ENCODE measurements at regions not wholly inside any gene's neighbourhood (a gene's known extent, or its start where the extent isn't known, plus 50 kb on each side); places are given as distances from the start of the nearest gene placed in this dataset.

DNA sequence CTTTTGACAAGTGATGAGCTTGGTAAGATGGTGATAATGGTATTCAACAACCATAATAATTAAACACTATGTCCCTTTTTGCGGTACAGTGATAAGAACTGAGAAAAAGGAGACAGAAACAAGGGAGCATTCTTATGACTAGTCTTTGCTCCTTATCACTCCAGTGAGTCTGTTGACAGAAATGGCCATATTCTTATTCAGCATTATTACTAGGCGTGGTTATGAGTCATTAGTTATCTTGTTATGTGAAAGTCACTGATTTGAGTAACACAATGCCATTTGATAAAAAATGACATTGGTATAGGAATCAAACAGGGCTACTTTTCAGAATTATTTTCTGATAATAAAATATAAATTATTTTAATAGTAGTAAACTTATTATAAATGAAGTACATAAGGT lies 193.5 kb downstream of the C3orf38 start:
- H3K36me3 Mint-ChIP-seq (ENCODE audit: low read depth): no peaks in the 10 kb centered on the region
- no peaks in the 10 kb centered on the region for H3K27me3 Mint-ChIP-seq (ENCODE audit: low read depth)
- TF ChIP-seq, protein P1, sequence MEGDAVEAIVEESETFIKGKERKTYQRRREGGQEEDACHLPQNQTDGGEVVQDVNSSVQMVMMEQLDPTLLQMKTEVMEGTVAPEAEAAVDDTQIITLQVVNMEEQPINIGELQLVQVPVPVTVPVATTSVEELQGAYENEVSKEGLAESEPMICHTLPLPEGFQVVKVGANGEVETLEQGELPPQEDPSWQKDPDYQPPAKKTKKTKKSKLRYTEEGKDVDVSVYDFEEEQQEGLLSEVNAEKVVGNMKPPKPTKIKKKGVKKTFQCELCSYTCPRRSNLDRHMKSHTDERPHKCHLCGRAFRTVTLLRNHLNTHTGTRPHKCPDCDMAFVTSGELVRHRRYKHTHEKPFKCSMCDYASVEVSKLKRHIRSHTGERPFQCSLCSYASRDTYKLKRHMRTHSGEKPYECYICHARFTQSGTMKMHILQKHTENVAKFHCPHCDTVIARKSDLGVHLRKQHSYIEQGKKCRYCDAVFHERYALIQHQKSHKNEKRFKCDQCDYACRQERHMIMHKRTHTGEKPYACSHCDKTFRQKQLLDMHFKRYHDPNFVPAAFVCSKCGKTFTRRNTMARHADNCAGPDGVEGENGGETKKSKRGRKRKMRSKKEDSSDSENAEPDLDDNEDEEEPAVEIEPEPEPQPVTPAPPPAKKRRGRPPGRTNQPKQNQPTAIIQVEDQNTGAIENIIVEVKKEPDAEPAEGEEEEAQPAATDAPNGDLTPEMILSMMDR (IDR thresholded peaks at IDR 0.05; ENCODE audit: unreplicated experiment in 3 of 3): no peak
- no peaks in the 10 kb centered on the region for H3K4me1 Mint-ChIP-seq
- H3K27ac Mint-ChIP-seq: no peak overlapping the region
- no peak overlapping the region for H3K4me3 Mint-ChIP-seq
- H3K9me3 Mint-ChIP-seq: peaks cover 3% of the 10 kb centered on the region

DNA sequence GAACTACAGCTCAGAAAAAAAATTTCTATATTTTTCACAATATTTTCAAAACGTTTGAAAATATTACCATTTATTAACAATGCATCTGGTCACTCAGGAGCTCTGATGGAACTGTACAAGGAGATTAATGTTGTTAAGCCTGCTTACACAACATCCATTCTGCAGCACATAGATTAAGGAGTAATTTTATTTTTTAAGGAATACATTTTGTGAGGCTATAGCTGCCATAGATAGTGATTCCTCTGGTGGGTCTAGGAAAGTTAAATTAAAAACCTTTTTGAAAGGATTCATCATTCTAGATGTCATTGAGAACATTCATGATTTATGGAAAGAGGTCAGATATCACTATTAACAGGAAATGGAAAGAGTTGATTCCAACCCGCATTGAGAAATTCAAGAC lies 196.9 kb downstream of the C3orf38 start:
- H3K27ac Mint-ChIP-seq: no peak overlapping the region
- H3K4me3 Mint-ChIP-seq: no peak overlapping the region
- H3K27me3 Mint-ChIP-seq (ENCODE audit: low read depth): no peaks in the 10 kb centered on the region
- H3K9me3 Mint-ChIP-seq: peaks cover 3% of the 10 kb centered on the region
- TF ChIP-seq, protein P1 (IDR thresholded peaks at IDR 0.05; ENCODE audit: unreplicated experiment in 3 of 3): no peak
- H3K36me3 Mint-ChIP-seq (ENCODE audit: low read depth): no peaks in the 10 kb centered on the region
- no peaks in the 10 kb centered on the region for H3K4me1 Mint-ChIP-seq

DNA sequence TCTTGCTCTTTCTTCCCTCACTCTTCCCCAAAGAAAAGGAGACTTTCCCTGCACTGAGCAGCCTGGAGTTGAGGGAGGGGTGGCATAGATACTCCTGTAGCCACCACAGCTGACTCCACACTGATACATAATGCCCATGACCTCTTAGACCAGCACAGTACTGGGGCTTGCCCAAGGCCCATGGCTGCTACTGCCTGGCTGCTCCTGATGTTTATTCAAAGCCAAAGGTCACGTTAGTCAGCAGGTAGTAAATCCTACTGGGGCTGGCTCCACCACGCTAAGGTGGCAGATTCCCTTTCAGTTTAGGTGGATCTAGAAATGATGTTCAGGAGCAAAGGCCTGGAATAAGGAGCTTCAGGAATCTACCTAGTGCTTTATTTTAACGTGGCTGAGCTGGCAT lies 212.7 kb downstream of the C3orf38 start:
- TF ChIP-seq, protein P1 (IDR thresholded peaks at IDR 0.05; ENCODE audit: unreplicated experiment in 3 of 3): no peak
- H3K9me3 Mint-ChIP-seq: peaks cover 25% of the 10 kb centered on the region
- H3K4me3 Mint-ChIP-seq: no peak overlapping the region
- peaks cover 7% of the 10 kb centered on the region for H3K4me1 Mint-ChIP-seq
- H3K36me3 Mint-ChIP-seq (ENCODE audit: low read depth): peaks cover 7% of the 10 kb centered on the region
- no peak overlapping the region for H3K27ac Mint-ChIP-seq
- no peaks in the 10 kb centered on the region for H3K27me3 Mint-ChIP-seq (ENCODE audit: low read depth)

DNA sequence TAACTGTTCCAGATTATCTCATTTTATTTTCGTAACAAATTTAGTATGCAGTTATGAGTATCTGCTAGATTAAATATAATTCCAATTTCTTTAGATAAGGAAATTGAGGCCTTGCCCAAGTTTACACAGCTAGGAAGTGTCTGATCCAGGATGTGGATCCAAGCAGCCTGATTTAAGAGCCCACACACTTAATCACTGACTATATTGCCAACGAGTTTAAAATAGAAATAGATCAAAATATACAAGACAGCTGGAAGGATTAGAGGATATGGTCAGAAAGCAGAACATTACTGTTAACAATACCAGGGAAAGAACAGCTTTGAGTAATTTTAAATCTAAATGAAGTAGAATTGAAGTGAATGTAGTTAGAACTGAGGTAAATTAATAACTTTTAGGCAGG lies 215.2 kb downstream of the C3orf38 start:
- H3K27me3 Mint-ChIP-seq (ENCODE audit: low read depth): no peaks in the 10 kb centered on the region
- peaks cover 7% of the 10 kb centered on the region for H3K36me3 Mint-ChIP-seq (ENCODE audit: low read depth)
- peaks cover 26% of the 10 kb centered on the region for H3K9me3 Mint-ChIP-seq

DNA sequence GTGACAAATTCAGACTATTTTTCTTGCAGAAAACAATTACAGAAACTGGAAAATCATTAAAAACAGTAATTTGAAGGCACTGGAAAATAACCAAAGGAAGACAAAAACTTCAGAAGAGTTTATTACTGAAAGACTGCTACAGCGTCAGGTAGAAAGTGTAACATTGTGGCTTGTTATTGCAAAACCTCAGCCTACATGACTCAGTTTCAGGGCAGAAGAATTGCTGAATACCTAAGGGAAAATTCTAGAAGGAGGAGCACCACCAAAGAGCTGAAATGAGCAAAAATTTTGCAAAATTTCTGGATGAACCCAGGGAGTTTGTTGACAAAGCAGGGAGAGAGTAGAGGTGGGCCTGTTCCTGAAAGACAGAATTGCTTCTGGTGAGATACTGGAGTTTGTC lies 219.6 kb downstream of the C3orf38 start:
- Mint-ChIP-seq H3K36me3 (ENCODE audit: low read depth) (peaks cover 4% of the 10 kb centered on the region), H3K9me3 (peaks cover 23% of the 10 kb centered on the region), H3K4me3 (no peak overlapping the region), H3K27me3 (ENCODE audit: low read depth) (no peaks in the 10 kb centered on the region), H3K27ac (no peak overlapping the region), H3K4me1 (peaks cover 7% of the 10 kb centered on the region)
- TF ChIP-seq, protein P1 (IDR thresholded peaks at IDR 0.05; ENCODE audit: unreplicated experiment in 3 of 3): no peak

More for the DNA sequence above, 215.2 kb downstream of the C3orf38 start:
- H3K4me1 Mint-ChIP-seq: peaks cover 7% of the 10 kb centered on the region
- TF ChIP-seq, protein P1 (IDR thresholded peaks at IDR 0.05; ENCODE audit: unreplicated experiment in 3 of 3): no peak
- H3K27ac Mint-ChIP-seq: no peak overlapping the region
- H3K4me3 Mint-ChIP-seq: no peak overlapping the region

DNA sequence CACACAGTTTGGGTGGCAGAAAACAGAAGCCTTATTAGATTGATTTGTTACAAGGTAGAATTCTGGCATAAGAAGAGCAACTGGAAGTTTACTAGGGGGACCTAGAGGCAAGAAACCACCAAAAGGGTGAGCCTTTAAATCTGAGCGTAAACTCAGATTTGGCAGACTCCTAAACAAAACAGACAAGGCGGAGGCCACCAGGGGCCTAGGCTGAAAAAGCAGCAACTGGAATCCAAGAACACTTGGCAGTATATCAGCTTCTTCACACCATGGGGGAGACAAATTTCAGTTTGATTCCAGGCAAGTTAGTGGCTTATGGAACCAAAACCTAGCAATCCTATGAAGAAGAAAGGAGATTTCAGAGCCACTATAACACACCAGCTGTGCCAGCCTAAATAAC lies 220.0 kb downstream of the C3orf38 start:
- H3K27ac Mint-ChIP-seq: no peak overlapping the region
- peaks cover 4% of the 10 kb centered on the region for H3K36me3 Mint-ChIP-seq (ENCODE audit: low read depth)
- H3K4me3 Mint-ChIP-seq: no peak overlapping the region
- H3K9me3 Mint-ChIP-seq: peaks cover 23% of the 10 kb centered on the region
- peaks cover 6% of the 10 kb centered on the region for H3K4me1 Mint-ChIP-seq
- H3K27me3 Mint-ChIP-seq (ENCODE audit: low read depth): no peaks in the 10 kb centered on the region
- TF ChIP-seq, protein P1 (IDR thresholded peaks at IDR 0.05; ENCODE audit: unreplicated experiment in 3 of 3): no peak
